Loucy (cell line): ENCODE measurements at regions not wholly inside any gene's neighbourhood (a gene's known extent, or its start where the extent isn't known, plus 50 kb on each side); places are given as distances from the start of the nearest gene placed in this dataset.

Experiments used
- H2AFZ ChIP-seq: fragments of 200-600 bp; sonication (generic); 2 replicates; pipeline ENCODE4 v1.6.0; 2016; ENCODE audit warnings: antibody characterized with exemption, mild to moderate bottlenecking, low read length, moderate library complexity
- H3F3A ChIP-seq: fragments of 200-600 bp; 2 replicates; pipeline ENCODE4 v1.6.0; 2016; ENCODE audit warnings: antibody characterized with exemption, low read depth, mild to moderate bottlenecking
- H3K27me3 ChIP-seq: fragments of 200-600 bp; sonication (generic); 2 replicates; pipeline ENCODE4 v1.6.1; 2014; ENCODE audit warnings: low read length, mild to moderate bottlenecking; ENCODE audit not compliant: insufficient read depth, poor library complexity, severe bottlenecking
- H3K36me3 ChIP-seq: fragments of 200-600 bp; sonication (generic); 2 replicates; pipeline ENCODE4 v1.6.1; 2016; ENCODE audit warnings: low read length; ENCODE audit not compliant: insufficient read depth
- H3K4me1 ChIP-seq: fragments of 200-600 bp; sonication (generic); 2 replicates; pipeline ENCODE4 v1.5.1; 2014; ENCODE audit warnings: low read length, mild to moderate bottlenecking; ENCODE audit not compliant: insufficient read depth, poor library complexity, severe bottlenecking
- H3K4me2 ChIP-seq: fragments of 200-600 bp; sonication (generic); 2 replicates; pipeline ENCODE4 v1.6.0; 2014; ENCODE audit warnings: antibody characterized with exemption, low read length, low read depth, mild to moderate bottlenecking; ENCODE audit not compliant: poor library complexity, severe bottlenecking
- H3K4me3 ChIP-seq: fragments of 200-600 bp; sonication (generic); 2 replicates; pipeline ENCODE4 v1.5.1; 2014; ENCODE audit warnings: low read length, mild to moderate bottlenecking, mixed read lengths; ENCODE audit not compliant: poor library complexity, severe bottlenecking
- H3K79me2 ChIP-seq: fragments of 200-600 bp; sonication (generic); 2 replicates; pipeline ENCODE4 v1.6.1; 2014; ENCODE audit warnings: low read length; ENCODE audit not compliant: insufficient read depth
- H3K9ac ChIP-seq: fragments of 200-600 bp; sonication (generic); 2 replicates; pipeline ENCODE4 v1.6.0; 2014; ENCODE audit warnings: mild to moderate bottlenecking, low read depth, low read length, moderate library complexity; ENCODE audit not compliant: poor library complexity, severe bottlenecking
- H3K9me2 ChIP-seq: fragments of 200-600 bp; sonication (generic); replicated peaks from 2 replicates; pipeline ENCODE4 v1.6.1; 2016; ENCODE audit warnings: low read depth, low read length, mixed read lengths
- H3K9me3 ChIP-seq: fragments of 200-600 bp; sonication (generic); 2 replicates; pipeline ENCODE4 v1.6.1; 2014; ENCODE audit warnings: mild to moderate bottlenecking, antibody characterized with exemption, low read length, low read depth; ENCODE audit not compliant: insufficient read depth
- H4K20me1 ChIP-seq: fragments of 200-600 bp; sonication (generic); 2 replicates; pipeline ENCODE4 v1.6.0; 2014; ENCODE audit warnings: antibody characterized with exemption, low read length, mild to moderate bottlenecking; ENCODE audit not compliant: insufficient read depth, poor library complexity, severe bottlenecking
- EZH2phosphoT487 ChIP-seq: fragments of 200-600 bp; IDR thresholded peaks from 2 replicates; pipeline ENCODE4 v1.6.1; 2018; ENCODE audit warnings: antibody characterized with exemption, mild to moderate bottlenecking, moderate library complexity, borderline replicate concordance
- TF ChIP-seq, protein P1 (sequence below): fragments of 200-600 bp; sonication (generic); conservative IDR thresholded peaks from 2 replicates; pipeline ENCODE4 v1.5.1; 2014; ENCODE audit warnings: mild to moderate bottlenecking, antibody characterized with exemption, low read length

- Histone ChIP-seq H2AFZ (no peak overlapping the region), H3F3A (no peaks in the 10 kb centered on the region)
- no peak for TF ChIP-seq EZH2phosphoT487
- TF ChIP-seq, protein P1, sequence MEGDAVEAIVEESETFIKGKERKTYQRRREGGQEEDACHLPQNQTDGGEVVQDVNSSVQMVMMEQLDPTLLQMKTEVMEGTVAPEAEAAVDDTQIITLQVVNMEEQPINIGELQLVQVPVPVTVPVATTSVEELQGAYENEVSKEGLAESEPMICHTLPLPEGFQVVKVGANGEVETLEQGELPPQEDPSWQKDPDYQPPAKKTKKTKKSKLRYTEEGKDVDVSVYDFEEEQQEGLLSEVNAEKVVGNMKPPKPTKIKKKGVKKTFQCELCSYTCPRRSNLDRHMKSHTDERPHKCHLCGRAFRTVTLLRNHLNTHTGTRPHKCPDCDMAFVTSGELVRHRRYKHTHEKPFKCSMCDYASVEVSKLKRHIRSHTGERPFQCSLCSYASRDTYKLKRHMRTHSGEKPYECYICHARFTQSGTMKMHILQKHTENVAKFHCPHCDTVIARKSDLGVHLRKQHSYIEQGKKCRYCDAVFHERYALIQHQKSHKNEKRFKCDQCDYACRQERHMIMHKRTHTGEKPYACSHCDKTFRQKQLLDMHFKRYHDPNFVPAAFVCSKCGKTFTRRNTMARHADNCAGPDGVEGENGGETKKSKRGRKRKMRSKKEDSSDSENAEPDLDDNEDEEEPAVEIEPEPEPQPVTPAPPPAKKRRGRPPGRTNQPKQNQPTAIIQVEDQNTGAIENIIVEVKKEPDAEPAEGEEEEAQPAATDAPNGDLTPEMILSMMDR, result no peak
Observed at GRCh38 chrX:137245183-137245582, 211.4 kb upstream of the GPR101 start.

DNA sequence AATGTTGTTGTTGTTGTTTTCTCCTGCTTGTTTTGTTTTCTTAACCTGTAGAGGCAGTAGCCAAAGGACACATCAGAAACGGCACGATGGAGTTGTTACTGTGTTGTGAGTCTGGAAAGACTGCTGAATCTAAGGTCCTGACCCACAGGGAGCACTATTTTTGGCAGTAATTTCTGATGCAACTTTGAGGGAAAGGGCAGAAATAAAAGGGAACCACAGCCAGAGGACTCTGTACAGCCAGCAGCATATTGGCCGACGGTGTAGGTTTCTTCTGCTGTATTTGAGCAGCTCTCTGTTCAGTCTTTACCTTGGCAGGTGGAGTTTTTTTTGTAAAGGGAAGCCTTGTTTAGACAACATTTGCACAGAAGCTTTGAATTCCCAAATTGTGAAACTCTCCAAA lies 203.0 kb upstream of the GPR101 start:
- H3K4me1 ChIP-seq, result peaks cover 20% of the 10 kb centered on the region
- no peak overlapping the region for H3K4me2 ChIP-seq
- no peak overlapping the region for H3K9ac ChIP-seq
- H3K4me3 ChIP-seq, result no peak overlapping the region
- no peaks in the 10 kb centered on the region for H3K27me3 ChIP-seq
- no peak overlapping the region for H2AFZ ChIP-seq
- H4K20me1 ChIP-seq, result no peaks in the 10 kb centered on the region
- H3K36me3 ChIP-seq, result no peaks in the 10 kb centered on the region
- H3F3A ChIP-seq, result no peaks in the 10 kb centered on the region
- TF ChIP-seq, protein P1, result no peak
- TF ChIP-seq EZH2phosphoT487, result no peak
- no peaks in the 10 kb centered on the region for H3K79me2 ChIP-seq
- no peaks in the 10 kb centered on the region for H3K9me3 ChIP-seq
- H3K9me2 ChIP-seq, result no peaks in the 10 kb centered on the region

More at GRCh38 chrX:137245183-137245582, 211.4 kb upstream of the GPR101 start:
- Histone ChIP-seq H3K9me3 (no peaks in the 10 kb centered on the region), H3K36me3 (no peaks in the 10 kb centered on the region), H3K9me2 (no peaks in the 10 kb centered on the region), H3K9ac (no peak overlapping the region), H4K20me1 (no peaks in the 10 kb centered on the region), H3K4me3 (no peak overlapping the region), H3K27me3 (no peaks in the 10 kb centered on the region), H3K79me2 (no peaks in the 10 kb centered on the region), H3K4me2 (no peak overlapping the region), H3K4me1 (no peaks in the 10 kb centered on the region)

DNA sequence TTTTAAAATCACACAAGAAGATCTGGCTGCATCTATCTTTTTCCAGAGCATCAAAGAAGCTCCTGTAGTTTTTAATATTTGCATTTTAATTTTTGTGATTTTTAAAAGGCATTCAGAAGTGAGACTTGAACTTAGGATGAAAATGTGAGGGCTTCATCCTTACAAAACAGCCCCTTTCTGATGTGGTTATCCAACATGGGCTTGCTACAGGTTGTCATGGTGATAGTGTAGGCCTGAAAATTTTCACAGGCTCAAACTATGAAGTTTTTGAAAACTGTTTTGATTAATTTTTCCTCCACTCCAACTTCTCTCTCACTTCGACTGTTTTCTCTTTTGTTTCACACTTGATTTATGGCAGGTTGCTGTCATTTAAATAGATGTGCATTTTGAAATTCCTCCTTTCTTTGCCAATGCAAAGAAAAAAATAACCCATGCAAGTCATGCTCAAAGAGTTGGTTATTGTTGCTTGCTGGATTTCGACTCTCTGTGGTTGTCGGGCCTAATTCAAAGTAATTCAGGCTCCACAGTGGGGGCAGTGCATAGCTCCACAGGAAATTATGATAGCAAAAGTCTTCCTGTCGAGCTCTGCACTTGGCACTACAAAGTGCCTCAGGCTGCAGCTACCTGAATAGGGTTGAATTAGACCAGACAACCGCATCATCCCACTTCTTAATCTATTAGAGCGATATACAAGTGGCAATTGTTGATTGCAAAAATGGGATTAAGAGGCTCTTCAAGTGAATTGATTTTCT lies 201.0 kb upstream of the GPR101 start:
- H3K9me3 ChIP-seq, result no peaks in the 10 kb centered on the region
- peaks cover 20% of the 10 kb centered on the region for H3K4me1 ChIP-seq
- no peak overlapping the region for H3K9ac ChIP-seq
- peak overlapping the region; percentile 50 for H3K4me3 ChIP-seq
- H4K20me1 ChIP-seq, result no peaks in the 10 kb centered on the region
- no peak overlapping the region for H2AFZ ChIP-seq
- no peaks in the 10 kb centered on the region for H3K79me2 ChIP-seq
- no peaks in the 10 kb centered on the region for H3K27me3 ChIP-seq
- TF ChIP-seq, protein P1, result no peak
- no peak for TF ChIP-seq EZH2phosphoT487
- H3F3A ChIP-seq, result no peaks in the 10 kb centered on the region
- no peaks in the 10 kb centered on the region for H3K9me2 ChIP-seq
- peak overlapping the region; percentile 62 for H3K4me2 ChIP-seq
- H3K36me3 ChIP-seq, result no peaks in the 10 kb centered on the region
